K562 (cell line): ENCODE measurements at regions not wholly inside any gene's neighbourhood (a gene's known extent, or its start where the extent isn't known, plus 50 kb on each side); places are given as distances from the start of the nearest gene placed in this dataset.

Experiments
- ATAC-seq: fragments of 200-7000 bp; cut with Tn5 transposase; 3 replicates; pipeline ENCODE4 v1.9.1; 2020; ENCODE audit warnings: moderate library complexity
- BruUV-seq: library from RNA; stranded (reverse); fragments of 400-500 nt; replicated peaks from 2 replicates; lab custom pipeline; 2021; lab: Mats Ljungman, UMichigan
- CTCF ChIA-PET: fragments of 300-600 bp; formaldehyde crosslinking; extraction: SDS; loops from one replicate; lab custom pipeline; 2021; ENCODE audit warnings: low intra/inter-chr PET ratio; lab: Yijun Ruan, JAX
- POLR2A ChIA-PET: fragments of 300-600, 350-650 bp; sonication (Branson Sonifier 250); formaldehyde crosslinking; extraction: SDS; loops from one replicate; lab custom pipeline; 2021; ENCODE audit warnings: antibody characterized with exemption, inconsistent platforms; lab: Yijun Ruan, JAX
- DNase-seq, 4 experiments: peaks; one replicate each; pipeline versions ENCODE4 v3.0.0 to v3.0.0-alpha.2; 2011 to 2018; ENCODE audit warnings: low spot score in 3 of 4, mixed read lengths in 3 of 4; ENCODE audit errors: extremely low read depth in 1 of 4
- FAIRE-seq: peaks from 2 replicates; lab custom pipeline; 2011; peaks lifted over from hg19 to GRCh38; lab: Jason Lieb, UNC
- H2AFZ ChIP-seq: 2 replicates; pipeline ENCODE4 v1.6.0; 2011; ENCODE audit warnings: low read depth, low read length, control low read depth, inconsistent platforms
- H3K27ac ChIP-seq: fragments of 200-600 bp; 3 replicates; pipeline ENCODE4 v1.8.0; 2011; ENCODE audit warnings: low read depth, mild to moderate bottlenecking, control low read depth, inconsistent platforms, low read length, moderate library complexity, mixed read lengths; ENCODE audit errors: extremely low read depth
- H3K27me3 ChIP-seq, 2 experiments: fragments of 300-600 bp in 1 of 2; 2 replicates in 1 of 2; 3 replicates in 1 of 2; pipeline versions ENCODE4 v1.6.0 to v1.8.0; 2011; ENCODE audit warnings: inconsistent platforms in 2 of 2, low read length in 2 of 2, mild to moderate bottlenecking in 1 of 2, mixed read lengths in 1 of 2, moderate library complexity in 1 of 2; ENCODE audit not compliant: control insufficient read depth in 2 of 2, insufficient read depth in 2 of 2
- H3K36me3 ChIP-seq: fragments of 300-600 bp; 3 replicates; pipeline ENCODE4 v1.8.0; 2011; ENCODE audit warnings: mild to moderate bottlenecking, low read length, inconsistent platforms; ENCODE audit not compliant: control insufficient read depth, insufficient read depth
- H3K4me1 ChIP-seq, 2 experiments: fragments of 200-600 bp in 1 of 2; replicated peaks in 1 of 2; 2 replicates in 1 of 2; 3 replicates in 1 of 2; pipeline versions ENCODE4 v1.5.1 to v1.8.0; 2011; ENCODE audit warnings: inconsistent platforms in 2 of 2, low read length in 2 of 2, mild to moderate bottlenecking in 1 of 2, mixed read lengths in 1 of 2, moderate library complexity in 1 of 2; ENCODE audit not compliant: control insufficient read depth in 2 of 2, insufficient read depth in 2 of 2
- H3K4me2 ChIP-seq: 2 replicates; pipeline ENCODE4 v1.6.1; 2011; ENCODE audit warnings: low read length, control low read depth, inconsistent platforms, mixed read lengths; ENCODE audit not compliant: insufficient read depth
- H3K4me3 ChIP-seq: fragments of 200-600 bp; sonication (generic), shearing (Covaris generic); 2 replicates; pipeline ENCODE4 v1.5.1; 2016; ENCODE audit warnings: control low read depth, inconsistent platforms
- H3K79me2 ChIP-seq: fragments of 200-600 bp; 3 replicates; pipeline ENCODE4 v1.8.0; 2011; ENCODE audit warnings: low read length, inconsistent platforms; ENCODE audit not compliant: control insufficient read depth, insufficient read depth
- H3K9ac ChIP-seq, 2 experiments: 2 replicates each; pipeline versions ENCODE4 v1.6.0 to v1.6.1; 2011; ENCODE audit warnings: low read depth in 2 of 2, low read length in 2 of 2, control low read depth in 1 of 2, inconsistent platforms in 1 of 2, mild to moderate bottlenecking in 1 of 2, mixed read lengths in 1 of 2; ENCODE audit not compliant: insufficient read depth in 1 of 2
- H3K9me1 ChIP-seq: one replicate; pipeline ENCODE4 v1.6.0; 2011; ENCODE audit warnings: inconsistent platforms, mild to moderate bottlenecking, low read length, moderate library complexity; ENCODE audit not compliant: control insufficient read depth, insufficient read depth
- H3K9me3 ChIP-seq: replicated peaks from 2 replicates; pipeline ENCODE4 v1.5.1; 2011; ENCODE audit warnings: low read depth, low read length, inconsistent platforms; ENCODE audit not compliant: control insufficient read depth, insufficient read depth
- H4K20me1 ChIP-seq: replicated peaks from 2 replicates; pipeline ENCODE4 v1.6.1; 2011; ENCODE audit warnings: low read length, inconsistent platforms, mixed read lengths; ENCODE audit not compliant: control insufficient read depth, insufficient read depth
- ARHGAP35 ChIP-seq: fragments of 450-650 bp; IDR thresholded peaks from 2 replicates; pipeline ENCODE4 v1.6.1; 2018; ENCODE audit not compliant: partially characterized antibody
- ARNT ChIP-seq, 2 experiments: fragments of 450-650 bp; IDR thresholded peaks; 2 replicates each; pipeline ENCODE4 v1.6.1; 2016; ENCODE audit warnings: mild to moderate bottlenecking in 1 of 2
- CTCF ChIP-seq, 3 experiments: IDR thresholded peaks in 2 of 3; conservative IDR thresholded peaks in 1 of 3; 2 replicates each; pipeline ENCODE4 v1.5.1; 2011 to 2012; ENCODE audit warnings: low read length in 3 of 3, mild to moderate bottlenecking in 3 of 3, control low read depth in 2 of 3, improper control_type of control experiment in 1 of 3, inconsistent platforms in 1 of 3, low read depth in 1 of 3, mixed read lengths in 1 of 3, moderate library complexity in 1 of 3; ENCODE audit not compliant: insufficient read depth in 2 of 3
- IRF9 ChIP-seq: fragments of 450-650 bp; IDR thresholded peaks from 2 replicates; pipeline ENCODE4 v1.6.1; 2016; ENCODE audit warnings: missing biosample characterization, missing genetic modification characterization
- KAT8 ChIP-seq: fragments of 450-650 bp; IDR thresholded peaks from 2 replicates; pipeline ENCODE4 v1.6.1; 2016; ENCODE audit warnings: low read depth, mild to moderate bottlenecking
- NELFE ChIP-seq: IDR thresholded peaks from 2 replicates; pipeline ENCODE4 v1.6.1; 2011; ENCODE audit warnings: mild to moderate bottlenecking; ENCODE audit not compliant: insufficient read depth, insufficient read length
- PCBP2 ChIP-seq: fragments of 200-400 bp; formaldehyde crosslinking; IDR thresholded peaks from 2 replicates; pipeline ENCODE4 v1.6.1; 2018; ENCODE audit warnings: low read length, low read depth, mild to moderate bottlenecking, moderate library complexity; ENCODE audit not compliant: poor library complexity, severe bottlenecking
- RAD21 ChIP-seq, 2 experiments: fragments of 250-450 bp in 1 of 2; fragments of 450-650 bp in 1 of 2; sonication (Bioruptor Pico) in 1 of 2; formaldehyde crosslinking in 1 of 2; IDR thresholded peaks in 1 of 2; conservative IDR thresholded peaks in 1 of 2; 2 replicates each; pipeline versions ENCODE4 v1.4.0 to v1.8.0; 2020 to 2022; ENCODE audit warnings: mild to moderate bottlenecking in 2 of 2, moderate library complexity in 1 of 2
- RBM14 ChIP-seq: fragments of 200-400 bp; formaldehyde crosslinking; IDR thresholded peaks from 2 replicates; pipeline ENCODE4 v1.6.1; 2018; ENCODE audit warnings: low read depth, mild to moderate bottlenecking, low read length, moderate library complexity, borderline replicate concordance; ENCODE audit not compliant: insufficient read depth
- RHOXF2B ChIP-seq: fragments of 250-450 bp; sonication (Bioruptor Pico); conservative IDR thresholded peaks from 2 replicates; pipeline ENCODE4 v1.5.1; 2021
- TOE1 ChIP-seq, 2 experiments: fragments of 450-650 bp in 1 of 2; sonication (generic) in 1 of 2; formaldehyde crosslinking in 1 of 2; IDR thresholded peaks; 2 replicates each; pipeline versions ENCODE4 v1.7.1 to v1.8.0; 2016 to 2022; ENCODE audit warnings: borderline replicate concordance in 2 of 2, mild to moderate bottlenecking in 2 of 2, antibody characterized with exemption in 1 of 2, inconsistent platforms in 1 of 2, low read depth in 1 of 2, missing genetic modification reagents in 1 of 2, moderate library complexity in 1 of 2
- ZC3H4 ChIP-seq: sonication (generic); formaldehyde crosslinking; IDR thresholded peaks from 2 replicates; pipeline ENCODE4 v1.9.0; 2021; ENCODE audit warnings: missing genetic modification reagents, borderline replicate concordance
- WGBS: fragments of 100-300 bp; shearing (Covaris generic); methylation state at CpG from one replicate; pipeline ENCODE4 v1.1.6; 2016; ENCODE audit warnings: low coverage, mixed read lengths; ENCODE audit not compliant: insufficient coverage; ENCODE audit errors: missing lambda C conversion rate; 5-methylcytosine and 5-hydroxymethylcytosine counted together
- in situ Hi-C: fragments of 300-500 bp; cut with MboI; formaldehyde crosslinking; loops from 4 replicates; pipeline ENCODE4 v1.15.0; 2018; ENCODE audit warnings: inconsistent platforms, mixed read lengths
- intact Hi-C: fragments of 100-400 bp; cut with micrococcal nuclease; formaldehyde crosslinking; loops from 2 replicates; pipeline ENCODE4 v1.14.2; 2022

GRCh38 chr14:22202313-22202712 is 386.7 kb downstream of the DAD1 start (continued):
- no peak for TF ChIP-seq TOE1 (IDR thresholded peaks at IDR 0.05; ENCODE audit: borderline replicate concordance)
- no peak for TF ChIP-seq TOE1 (CRISPR knock-in tag; IDR thresholded peaks at IDR 0.05; ENCODE audit: borderline replicate concordance, low read depth)
- no peak for TF ChIP-seq ARHGAP35
- TF ChIP-seq IRF9 (tag) = no peak
- TF ChIP-seq PCBP2 = no peak
- TF ChIP-seq ZC3H4 (CRISPR knock-in tag) = no peak
- TF ChIP-seq ARNT (IDR thresholded peaks at IDR 0.05) = no peak
- no peak for TF ChIP-seq NELFE
- no peak for TF ChIP-seq RHOXF2B (CRISPR knock-in tag)

- Histone ChIP-seq H3K36me3 (no peaks in the 10 kb centered on the region), H3K9ac (no peak overlapping the region), H3K4me3 (no peak overlapping the region), H3K4me2 (no peak overlapping the region), H3K9me1 (no peaks in the 10 kb centered on the region), H3K4me1 (no peaks in the 10 kb centered on the region), H3K27ac (no peak overlapping the region), H3K9me3 (no peaks in the 10 kb centered on the region), H3K27me3 (no peaks in the 10 kb centered on the region), H3K79me2 (no peaks in the 10 kb centered on the region), H4K20me1 (no peaks in the 10 kb centered on the region), H2AFZ (no peak overlapping the region)
- intact Hi-C loops = no loop called here
- peak; percentile 3 to 8 (median 4) for DNase-seq
- in situ Hi-C loops = no loop called here
- peak; percentile 68 for ATAC-seq
- CTCF ChIA-PET = no interaction called here
- no peak for FAIRE-seq
- WGBS = 0% methylated on average over 1 of the region's 1 CpG
- BruUV-seq = no TSS peak
- POLR2A ChIA-PET = no interaction called here
- TF ChIP-seq CTCF (IDR thresholded peaks at IDR 0.05 in 2 of 3, conservative IDR thresholded peaks at IDR 0.05 in 1 of 3; ENCODE audit: insufficient read depth in 2 of 3, low read depth in 1 of 3, low read length in 3 of 3) (peak; percentile 34 to 43 (median 38); a peak in 4 of 6 replicates), RBM14 (no peak), KAT8 (no peak), RAD21 (CRISPR knock-in tag; conservative IDR thresholded peaks at IDR 0.05 in 1 of 2, IDR thresholded peaks at IDR 0.05 in 1 of 2) (peak in 1 of 2 experiments; percentile 9; a peak in 1 of 4 replicates)
Measured at GRCh38 chr14:22200977-22201605, 387.9 kb downstream of the DAD1 start.
